Activated T-cell treated with anti-CD3 and anti-CD28 coated beads, Interleukin-2, amount 50 U/mL, for 24 hours (primary cell): ENCODE measurements at regions not wholly inside any gene's neighbourhood (a gene's known extent, or its start where the extent isn't known, plus 50 kb on each side); places are given as distances from the start of the nearest gene placed in this dataset.
"Not testable (repeated sequence)": the region's sequence is repeated elsewhere in the genome, so short reads cannot be mapped to it uniquely, and the experiment has no call there.

ENCODE experiments used
- DNase-seq: peaks from one replicate; pipeline ENCODE4 v3.0.0-alpha.2; 2020
- H3K27ac Mint-ChIP-seq: 2 replicates; pipeline ENCODE4 v1.8.0; 2020; ENCODE audit warnings: mild to moderate bottlenecking, mixed read lengths
- H3K27me3 Mint-ChIP-seq: 2 replicates; pipeline ENCODE4 v1.8.0; 2020; ENCODE audit warnings: mixed read lengths
- H3K36me3 Mint-ChIP-seq: 2 replicates; pipeline ENCODE4 v1.8.0; 2020; ENCODE audit warnings: low read depth, mixed read lengths
- H3K4me1 Mint-ChIP-seq: 2 replicates; pipeline ENCODE4 v1.8.0; 2020; ENCODE audit warnings: low read depth, mixed read lengths
- H3K4me3 Mint-ChIP-seq: 2 replicates; pipeline ENCODE4 v1.8.0; 2020; ENCODE audit warnings: mild to moderate bottlenecking, moderate library complexity, mixed read lengths
- H3K9me3 Mint-ChIP-seq: 2 replicates; pipeline ENCODE4 v1.8.0; 2020; ENCODE audit warnings: mixed read lengths

DNA sequence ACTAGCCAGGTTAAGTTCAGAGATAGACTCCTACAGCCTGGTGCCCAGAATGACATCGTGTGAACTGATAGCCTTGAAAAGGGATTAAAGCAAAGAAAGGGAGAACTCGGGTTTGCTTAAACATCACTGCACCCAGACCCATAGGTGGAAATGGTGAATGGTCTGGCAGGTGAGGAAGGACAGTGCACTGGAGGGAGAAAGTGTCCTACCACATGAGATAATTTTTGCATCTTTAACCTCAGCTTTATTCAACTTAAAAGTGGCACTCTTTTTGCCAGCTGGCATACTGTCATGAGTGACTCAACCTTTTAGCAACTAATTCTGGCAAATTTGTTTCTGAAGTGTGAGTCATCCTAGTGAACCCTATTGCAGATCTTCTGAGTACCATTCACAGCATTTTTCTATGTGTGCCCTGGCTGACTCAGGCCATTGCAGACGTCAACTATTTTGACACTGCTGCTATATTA, 53.0 kb upstream of the DAPP1 start:
- no peak for DNase-seq
- no peaks in the 10 kb centered on the region for H3K36me3 Mint-ChIP-seq

DNA sequence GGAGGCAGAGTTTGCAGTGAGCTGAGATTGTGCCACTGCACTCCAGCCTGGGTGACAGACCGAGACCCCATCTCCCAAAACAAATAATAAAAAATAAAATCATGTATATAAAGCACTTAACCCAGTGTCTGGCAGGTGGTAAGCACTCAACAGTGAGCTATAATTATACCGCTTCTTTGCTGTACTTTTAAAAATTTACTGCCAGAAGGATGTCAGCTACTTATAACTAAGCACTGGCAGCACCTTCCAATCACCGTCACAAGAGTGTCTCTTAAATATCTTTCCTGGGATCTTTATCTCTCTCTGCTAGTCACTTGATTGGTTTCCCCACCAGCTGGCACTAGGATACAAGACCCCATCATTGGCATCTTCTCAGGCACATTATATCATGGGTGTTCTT, 53.9 kb upstream of the DAPP1 start:
- no peak overlapping the region for H3K4me3 Mint-ChIP-seq
- no peak overlapping the region for H3K27ac Mint-ChIP-seq
- H3K4me1 Mint-ChIP-seq = peaks cover 43% of the 10 kb centered on the region
- H3K36me3 Mint-ChIP-seq = no peaks in the 10 kb centered on the region
- H3K27me3 Mint-ChIP-seq = peaks cover 18% of the 10 kb centered on the region
- DNase-seq = no peak
- H3K9me3 Mint-ChIP-seq = no peaks in the 10 kb centered on the region

More for the DNA sequence above, 53.0 kb upstream of the DAPP1 start:
- peaks cover 43% of the 10 kb centered on the region for H3K4me1 Mint-ChIP-seq
- H3K4me3 Mint-ChIP-seq = no peak overlapping the region
- no peak overlapping the region for H3K27ac Mint-ChIP-seq
- H3K9me3 Mint-ChIP-seq = no peaks in the 10 kb centered on the region
- H3K27me3 Mint-ChIP-seq = peaks cover 18% of the 10 kb centered on the region

DNA sequence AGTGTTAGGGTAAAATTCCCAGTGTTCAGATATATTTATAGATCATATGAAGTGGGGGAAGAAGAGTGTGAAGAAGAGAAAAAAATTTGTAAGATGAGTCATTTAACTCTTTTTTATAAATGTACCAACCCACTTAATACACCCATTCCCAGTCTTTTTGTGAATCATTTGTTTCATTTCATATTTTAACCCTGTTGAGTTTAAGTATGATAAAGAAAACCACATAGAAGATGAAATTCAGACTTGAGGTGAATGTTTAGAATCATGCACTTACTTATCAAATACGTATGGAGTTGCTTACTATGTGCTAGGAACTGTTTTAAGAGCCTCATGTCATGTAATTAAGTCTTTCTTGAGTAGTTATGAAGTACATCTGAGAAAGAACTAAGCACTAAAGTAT, 56.6 kb upstream of the DAPP1 start:
- Mint-ChIP-seq H3K27ac (peak overlapping the region; percentile 47), H3K36me3 (no peaks in the 10 kb centered on the region), H3K9me3 (no peaks in the 10 kb centered on the region), H3K27me3 (peaks cover 32% of the 10 kb centered on the region), H3K4me3 (no peak overlapping the region), H3K4me1 (peaks cover 58% of the 10 kb centered on the region)
- DNase-seq = no peak

DNA sequence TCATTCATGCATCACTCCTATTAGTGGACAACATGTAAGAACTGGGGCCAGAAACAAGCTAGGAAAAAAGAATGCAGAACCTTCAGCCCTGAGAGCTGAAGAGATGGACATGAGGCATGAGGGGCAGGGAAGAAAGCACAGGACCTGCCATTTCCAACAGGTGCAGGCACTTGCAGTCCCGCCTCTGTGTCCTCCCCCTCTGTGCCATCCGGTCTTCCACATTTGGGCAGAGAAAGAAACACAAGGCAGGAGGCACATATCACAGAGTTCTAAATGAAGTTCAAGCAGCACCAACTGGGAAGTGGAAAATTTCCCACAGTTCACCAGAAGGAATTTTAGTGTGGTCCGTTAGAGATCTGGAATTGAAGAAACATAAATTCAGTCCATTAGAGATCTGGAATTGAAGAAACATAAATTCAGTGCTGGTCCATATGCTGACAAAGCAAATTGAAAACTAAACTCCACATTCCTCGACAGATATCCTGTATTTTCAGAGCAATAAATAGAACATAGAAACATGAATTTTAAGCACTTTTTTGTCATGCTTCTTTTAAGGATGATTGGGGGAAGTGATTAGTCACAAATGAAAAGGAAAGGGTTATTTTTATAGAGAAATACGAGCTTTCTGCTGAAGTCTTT, 57.2 kb upstream of the DAPP1 start:
- Mint-ChIP-seq H3K27me3 (peaks cover 32% of the 10 kb centered on the region), H3K4me3 (no peak overlapping the region), H3K36me3 (no peaks in the 10 kb centered on the region), H3K9me3 (no peaks in the 10 kb centered on the region), H3K4me1 (peaks cover 58% of the 10 kb centered on the region), H3K27ac (peak overlapping the region; percentile 47)
- no peak for DNase-seq

DNA sequence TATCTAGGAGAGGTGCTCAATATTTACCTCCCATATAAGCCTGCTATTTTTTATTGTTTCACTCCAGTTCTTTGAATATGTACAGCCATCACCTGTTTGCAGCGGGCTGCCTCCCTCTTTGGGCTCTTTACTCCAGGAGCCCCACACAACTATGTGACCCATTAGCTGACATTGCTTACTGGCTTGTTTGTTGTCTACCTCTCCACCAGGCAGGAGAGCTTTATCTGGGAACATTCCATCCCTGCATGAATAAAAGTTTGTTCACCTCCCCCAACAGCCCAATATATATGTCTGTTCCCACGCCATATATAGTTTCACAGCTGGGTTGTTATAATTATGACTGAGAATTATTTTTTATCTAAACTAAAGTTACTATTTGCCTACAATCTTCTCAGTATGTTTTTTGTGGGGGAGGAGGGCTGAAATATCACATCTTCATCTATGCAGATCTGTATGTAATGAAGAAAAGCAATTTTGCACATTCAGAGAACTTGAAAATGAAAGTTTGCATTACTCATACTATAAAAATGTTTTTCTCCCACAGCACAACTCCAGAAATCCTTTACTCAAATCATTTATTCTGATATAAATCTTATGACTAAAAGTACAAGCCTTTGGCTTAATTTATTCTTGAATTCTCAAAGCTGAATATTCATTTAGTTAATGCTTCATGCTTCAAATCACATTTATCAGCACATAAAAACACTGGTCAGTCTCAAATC, 61.2 kb upstream of the DAPP1 start:
- no peak for DNase-seq
- H3K27ac Mint-ChIP-seq = peak overlapping the region; percentile 20
- H3K4me3 Mint-ChIP-seq = no peak overlapping the region
- peaks cover 19% of the 10 kb centered on the region for H3K27me3 Mint-ChIP-seq
- peaks cover 31% of the 10 kb centered on the region for H3K4me1 Mint-ChIP-seq
- no peaks in the 10 kb centered on the region for H3K9me3 Mint-ChIP-seq
- H3K36me3 Mint-ChIP-seq = no peaks in the 10 kb centered on the region

GRCh38 chr4:99754756-99755155, 61.9 kb upstream of the DAPP1 start:
- Mint-ChIP-seq H3K27ac (no peak overlapping the region), H3K36me3 (no peaks in the 10 kb centered on the region), H3K4me1 (peaks cover 25% of the 10 kb centered on the region), H3K4me3 (no peak overlapping the region), H3K27me3 (peaks cover 19% of the 10 kb centered on the region), H3K9me3 (no peaks in the 10 kb centered on the region)
- no peak for DNase-seq

DNA sequence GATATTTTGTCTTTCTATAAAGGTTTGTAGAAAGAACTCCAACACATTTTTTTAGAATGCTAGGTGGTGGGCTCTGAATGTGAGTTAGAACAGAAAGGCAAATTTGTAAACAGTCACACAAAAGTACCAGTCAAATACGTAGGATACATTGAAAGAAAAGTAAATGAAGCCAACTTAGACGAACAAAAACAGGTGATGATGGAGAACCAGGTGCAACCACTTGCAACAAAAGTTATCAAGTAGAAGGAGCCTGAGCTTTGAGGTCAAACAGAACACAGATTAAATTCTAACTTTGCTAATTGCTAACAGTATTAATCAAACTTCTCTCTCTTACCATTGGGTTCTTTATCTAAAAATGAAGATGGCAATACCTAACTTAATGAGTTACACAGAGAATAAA, 62.7 kb upstream of the DAPP1 start:
- Mint-ChIP-seq H3K27ac (no peak overlapping the region), H3K36me3 (no peaks in the 10 kb centered on the region), H3K27me3 (peaks cover 17% of the 10 kb centered on the region), H3K9me3 (no peaks in the 10 kb centered on the region), H3K4me3 (no peak overlapping the region), H3K4me1 (peaks cover 18% of the 10 kb centered on the region)
- no peak for DNase-seq

- Mint-ChIP-seq H3K4me1 (no peaks in the 10 kb centered on the region), H3K36me3 (no peaks in the 10 kb centered on the region), H3K27me3 (peaks cover 20% of the 10 kb centered on the region), H3K4me3 (no peak overlapping the region), H3K9me3 (no peaks in the 10 kb centered on the region), H3K27ac (no peak overlapping the region)
- no peak for DNase-seq
Measured at GRCh38 chr4:99749445-99750391, 66.9 kb upstream of the DAPP1 start.

DNA sequence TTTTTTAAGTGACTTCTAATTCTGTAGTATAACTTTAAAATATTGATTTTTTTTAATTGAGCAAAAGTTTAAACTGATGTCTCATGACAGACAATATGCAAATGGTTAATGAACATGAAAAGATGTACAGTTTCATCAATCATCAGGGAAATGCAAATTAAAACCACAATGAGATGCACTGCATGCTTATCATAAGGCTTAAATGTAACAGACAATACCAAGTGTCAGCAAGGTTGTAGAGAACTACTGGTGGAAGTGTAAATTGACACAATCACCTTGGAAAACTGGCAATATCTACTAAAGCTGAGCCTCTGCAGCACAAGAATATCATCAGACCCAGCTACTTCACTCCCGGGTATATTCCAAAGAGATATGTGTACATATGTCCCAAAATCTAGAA, 70.2 kb upstream of the DAPP1 start:
- no peaks in the 10 kb centered on the region for H3K36me3 Mint-ChIP-seq
- H3K27me3 Mint-ChIP-seq = peaks cover 23% of the 10 kb centered on the region
- H3K9me3 Mint-ChIP-seq = no peaks in the 10 kb centered on the region
- no peak overlapping the region for H3K27ac Mint-ChIP-seq
- H3K4me1 Mint-ChIP-seq = no peaks in the 10 kb centered on the region
- DNase-seq = no peak
- H3K4me3 Mint-ChIP-seq = no peak overlapping the region

- Mint-ChIP-seq H3K4me3 (no peak overlapping the region), H3K9me3 (peaks cover 4% of the 10 kb centered on the region), H3K27ac (no peak overlapping the region), H3K4me1 (no peaks in the 10 kb centered on the region), H3K36me3 (no peaks in the 10 kb centered on the region), H3K27me3 (peaks cover 27% of the 10 kb centered on the region)
- DNase-seq = no peak
Measured at GRCh38 chr4:99736846-99737245, 79.2 kb upstream of the C4orf54 start.

GRCh38 chr4:99735822-99736221, 78.2 kb upstream of the C4orf54 start:
- Mint-ChIP-seq H3K4me1 (no peaks in the 10 kb centered on the region), H3K9me3 (peaks cover 4% of the 10 kb centered on the region), H3K36me3 (no peaks in the 10 kb centered on the region), H3K27me3 (peaks cover 32% of the 10 kb centered on the region), H3K27ac (no peak overlapping the region), H3K4me3 (no peak overlapping the region)
- no peak for DNase-seq

GRCh38 chr4:99734583-99735322, 77.1 kb upstream of the C4orf54 start:
- Mint-ChIP-seq H3K4me3 (no peak overlapping the region), H3K27ac (no peak overlapping the region), H3K36me3 (no peaks in the 10 kb centered on the region), H3K9me3 (peaks cover 4% of the 10 kb centered on the region), H3K4me1 (no peaks in the 10 kb centered on the region), H3K27me3 (peaks cover 22% of the 10 kb centered on the region)
- no peak for DNase-seq

GRCh38 chr4:99733455-99733854, 75.8 kb upstream of the C4orf54 start:
- not testable (repeated sequence) for H3K4me1 Mint-ChIP-seq, H3K36me3 Mint-ChIP-seq, H3K4me3 Mint-ChIP-seq, H3K27ac Mint-ChIP-seq, DNase-seq, H3K9me3 Mint-ChIP-seq
- peaks cover 14% of the 10 kb centered on the region for H3K27me3 Mint-ChIP-seq

DNA sequence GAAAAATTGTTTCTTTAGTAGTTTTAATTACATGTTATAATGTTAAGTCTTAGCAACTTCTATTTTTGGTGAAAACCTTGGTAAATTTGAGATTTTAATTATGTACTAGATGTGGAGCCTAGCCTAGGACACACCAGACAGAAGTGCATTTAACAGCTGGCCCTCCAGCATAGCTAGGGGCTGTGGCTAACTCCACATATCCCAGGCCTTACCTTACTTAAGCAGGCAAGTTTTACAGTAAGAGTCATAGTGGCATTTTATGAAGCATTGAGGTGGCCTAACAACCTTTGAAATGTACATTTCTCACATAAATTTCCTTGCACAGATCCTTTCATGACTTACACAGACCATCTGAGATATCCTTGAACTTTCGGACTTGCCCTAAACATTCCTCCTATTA, 71.6 kb upstream of the C4orf54 start:
- DNase-seq = no peak
- Mint-ChIP-seq H3K36me3 (no peaks in the 10 kb centered on the region), H3K27me3 (peaks cover 7% of the 10 kb centered on the region), H3K4me3 (no peak overlapping the region), H3K27ac (no peak overlapping the region), H3K9me3 (no peaks in the 10 kb centered on the region), H3K4me1 (no peaks in the 10 kb centered on the region)
